PC-3 (cell line): ENCODE measurements at regions not wholly inside any gene's neighbourhood (a gene's known extent, or its start where the extent isn't known, plus 50 kb on each side); places are given as distances from the start of the nearest gene placed in this dataset.

Experiments
- EZH2 ChIP-seq: fragments of 300-600 bp; sonication (generic); IDR thresholded peaks from one replicate; pipeline ENCODE4 v1.6.1; 2017; ENCODE audit warnings: antibody characterized with exemption, mild to moderate bottlenecking, low read length; ENCODE audit not compliant: unreplicated experiment
- EZH2phosphoT487 ChIP-seq: fragments of 300-600 bp; sonication (generic); IDR thresholded peaks from 2 replicates; pipeline ENCODE4 v1.6.1; 2018; ENCODE audit warnings: mild to moderate bottlenecking, antibody characterized with exemption, low read length, borderline replicate concordance
- TF ChIP-seq, protein P1 (sequence below): fragments of 300-600 bp; sonication (generic); conservative IDR thresholded peaks from 2 replicates; pipeline ENCODE4 v1.5.1; 2017; ENCODE audit warnings: antibody characterized with exemption, low read depth, mild to moderate bottlenecking, low read length

DNA sequence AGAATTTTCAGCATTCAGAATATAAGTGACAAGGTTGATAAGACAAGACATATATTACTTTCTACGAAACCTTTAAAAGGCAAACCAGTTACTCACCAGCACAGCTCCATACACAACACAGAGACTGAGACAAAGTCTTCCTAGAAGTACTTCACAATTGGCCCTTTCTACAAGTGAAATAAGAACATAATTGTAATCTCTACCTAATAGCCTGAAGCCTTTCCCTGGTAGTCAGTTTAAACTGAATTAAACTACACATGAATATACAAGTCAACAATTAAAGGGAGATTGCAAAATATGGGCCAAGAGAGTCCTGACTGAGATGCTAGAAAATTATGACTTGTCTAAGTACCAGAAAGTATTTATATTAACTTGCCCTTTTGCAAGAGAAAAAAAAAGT is 95.9 kb downstream of the PUS7L start:
- TF ChIP-seq, protein P1, sequence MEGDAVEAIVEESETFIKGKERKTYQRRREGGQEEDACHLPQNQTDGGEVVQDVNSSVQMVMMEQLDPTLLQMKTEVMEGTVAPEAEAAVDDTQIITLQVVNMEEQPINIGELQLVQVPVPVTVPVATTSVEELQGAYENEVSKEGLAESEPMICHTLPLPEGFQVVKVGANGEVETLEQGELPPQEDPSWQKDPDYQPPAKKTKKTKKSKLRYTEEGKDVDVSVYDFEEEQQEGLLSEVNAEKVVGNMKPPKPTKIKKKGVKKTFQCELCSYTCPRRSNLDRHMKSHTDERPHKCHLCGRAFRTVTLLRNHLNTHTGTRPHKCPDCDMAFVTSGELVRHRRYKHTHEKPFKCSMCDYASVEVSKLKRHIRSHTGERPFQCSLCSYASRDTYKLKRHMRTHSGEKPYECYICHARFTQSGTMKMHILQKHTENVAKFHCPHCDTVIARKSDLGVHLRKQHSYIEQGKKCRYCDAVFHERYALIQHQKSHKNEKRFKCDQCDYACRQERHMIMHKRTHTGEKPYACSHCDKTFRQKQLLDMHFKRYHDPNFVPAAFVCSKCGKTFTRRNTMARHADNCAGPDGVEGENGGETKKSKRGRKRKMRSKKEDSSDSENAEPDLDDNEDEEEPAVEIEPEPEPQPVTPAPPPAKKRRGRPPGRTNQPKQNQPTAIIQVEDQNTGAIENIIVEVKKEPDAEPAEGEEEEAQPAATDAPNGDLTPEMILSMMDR, result no peak
- TF ChIP-seq EZH2 (no peak), EZH2phosphoT487 (no peak)
